ENCODE measurements at regions not wholly inside any gene's neighbourhood (a gene's known extent, or its start where the extent isn't known, plus 50 kb on each side); places are given as distances from the start of the nearest gene placed in this dataset.
A peak's percentile ranks its signal among the peaks of the same experiment; 100 is the strongest.

DNA sequence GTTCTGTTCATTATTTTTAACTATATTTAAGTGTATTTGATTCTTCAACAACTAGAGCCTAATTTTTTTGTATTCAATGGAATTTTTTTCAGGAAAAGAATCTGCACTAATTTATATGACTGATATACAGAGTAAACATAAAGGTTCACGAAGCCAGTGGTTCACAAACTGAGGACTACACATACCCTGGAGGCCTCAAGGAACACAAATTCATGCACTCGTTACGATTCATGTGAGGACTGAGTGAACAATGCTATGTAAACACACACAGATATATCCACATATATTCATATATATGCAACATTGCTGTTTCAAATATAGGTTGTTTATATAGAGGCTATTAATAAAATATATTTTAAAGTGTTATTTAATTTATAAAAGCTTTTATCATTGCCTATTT is 137.8 kb downstream of the PHLDA1 start:
- WGBS, 2 experiments (ENCODE audit: low coverage in 1 of 2, low lambda C conversion rate in 2 of 2, missing lambda C conversion rate in 2 of 2) = 94% methylated on average over 3 of the region's 3 CpGs
- Histone ChIP-seq H3K27ac (no peak overlapping the region), H3K79me2 (ENCODE audit: insufficient read depth) (no peaks in the 10 kb centered on the region), H3F3A (ENCODE audit: insufficient read depth) (peaks cover 10% of the 10 kb centered on the region), H4K20me1 (ENCODE audit: insufficient read depth) (no peaks in the 10 kb centered on the region), H3K36me3 (ENCODE audit: low read depth) (no peaks in the 10 kb centered on the region), H3K9ac (no peak overlapping the region), H3K9me3 (ENCODE audit: low read depth) (no peaks in the 10 kb centered on the region), H2AFZ (no peak overlapping the region), H3K27me3 (replicated peaks; ENCODE audit: insufficient read depth) (no peaks in the 10 kb centered on the region), H3K4me2 (ENCODE audit: unreplicated experiment) (no peak overlapping the region), H3K9me2 (ENCODE audit: insufficient read depth) (no peaks in the 10 kb centered on the region), H3K4me3 (no peak overlapping the region), H3K4me1 (ENCODE audit: insufficient read depth) (peaks cover 5% of the 10 kb centered on the region; the same call in 1 of the 2 replicates)
- DNase-seq = no peak
- TF ChIP-seq EZH2phosphoT487 (IDR thresholded peaks at IDR 0.05; ENCODE audit: insufficient read depth, low read depth) = no peak
- TF ChIP-seq EZH2 (IDR thresholded peaks at IDR 0.05; ENCODE audit: insufficient read depth, poor library complexity, severe bottlenecking) = no peak
- in situ Hi-C loops (cut with MboI) = no loop called here

DNA sequence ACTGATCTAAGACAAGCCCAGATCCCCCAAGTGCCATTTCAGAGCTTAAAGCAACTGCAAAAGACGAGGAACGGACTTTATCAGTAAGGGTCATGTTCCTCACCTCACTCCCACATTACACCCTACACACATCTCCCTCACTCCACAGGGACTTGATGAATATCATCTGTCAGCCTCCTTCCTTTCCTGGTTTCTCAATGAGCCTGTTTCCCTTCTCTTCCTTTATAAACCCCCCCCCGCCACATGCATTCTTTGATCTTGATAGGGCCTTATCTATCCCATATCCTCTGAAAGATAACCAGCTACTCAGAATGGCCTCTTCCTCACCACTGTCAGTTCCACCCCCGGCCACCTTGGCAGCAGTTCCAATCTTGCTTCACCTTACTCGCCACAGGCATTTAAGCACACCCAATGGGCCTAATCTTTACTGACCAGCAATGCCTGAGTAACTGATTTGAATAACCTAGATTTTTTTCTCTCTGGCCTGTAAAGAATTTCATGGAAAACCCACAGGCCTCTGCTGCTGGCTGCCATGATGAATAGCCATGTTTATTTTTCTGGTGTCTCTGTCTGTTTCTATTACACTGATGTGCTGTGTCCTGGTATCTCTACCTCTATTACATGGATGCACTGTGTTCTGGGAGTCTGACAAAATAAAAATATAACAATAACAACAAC is 138.7 kb downstream of the PHLDA1 start:
- Histone ChIP-seq H3K4me1 (ENCODE audit: insufficient read depth) (peaks cover 5% of the 10 kb centered on the region; the same call in 1 of the 2 replicates), H3K27ac (no peak overlapping the region), H2AFZ (no peak overlapping the region), H3K36me3 (ENCODE audit: low read depth) (no peaks in the 10 kb centered on the region), H3K4me3 (no peak overlapping the region), H3K79me2 (ENCODE audit: insufficient read depth) (no peaks in the 10 kb centered on the region), H3K9me2 (ENCODE audit: insufficient read depth) (no peaks in the 10 kb centered on the region), H3K4me2 (ENCODE audit: unreplicated experiment) (no peak overlapping the region), H3K27me3 (replicated peaks; ENCODE audit: insufficient read depth) (no peaks in the 10 kb centered on the region), H3F3A (ENCODE audit: insufficient read depth) (peaks cover 10% of the 10 kb centered on the region), H3K9me3 (ENCODE audit: low read depth) (no peaks in the 10 kb centered on the region), H4K20me1 (ENCODE audit: insufficient read depth) (no peaks in the 10 kb centered on the region), H3K9ac (no peak overlapping the region)
- 78 to 80% methylated on average over 5 of the region's 5 CpGs for WGBS, 2 experiments (ENCODE audit: low coverage in 1 of 2, low lambda C conversion rate in 2 of 2, missing lambda C conversion rate in 2 of 2)
- TF ChIP-seq EZH2 (IDR thresholded peaks at IDR 0.05; ENCODE audit: insufficient read depth, poor library complexity, severe bottlenecking) = no peak
- no peak for TF ChIP-seq EZH2phosphoT487 (IDR thresholded peaks at IDR 0.05; ENCODE audit: insufficient read depth, low read depth)
- in situ Hi-C loops (cut with MboI) = no loop called here
- peak; percentile 24 for DNase-seq

DNA sequence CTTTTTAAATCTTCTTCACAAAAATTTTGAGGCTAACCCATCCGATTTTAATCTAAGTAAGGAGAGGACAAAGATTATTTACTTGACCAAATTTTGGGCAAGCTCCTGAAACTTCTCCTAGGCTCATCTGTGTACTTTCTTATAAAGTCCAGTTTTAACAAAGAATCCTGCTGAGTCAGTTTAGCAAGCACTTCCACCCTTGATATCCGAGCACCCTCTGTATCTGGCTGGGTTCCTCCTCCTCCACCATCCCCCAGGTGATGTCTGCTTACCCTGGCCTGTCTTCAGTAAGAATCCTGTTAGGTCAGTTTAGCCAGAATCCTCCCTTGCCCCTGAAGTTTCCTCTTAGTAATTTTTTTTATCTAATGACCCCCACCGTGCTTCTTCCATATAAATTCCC is 140.5 kb downstream of the PHLDA1 start:
- no peak overlapping the region for H3K9ac ChIP-seq
- H2AFZ ChIP-seq = no peak overlapping the region
- H4K20me1 ChIP-seq (ENCODE audit: insufficient read depth) = no peaks in the 10 kb centered on the region
- no peak for DNase-seq
- H3K27me3 ChIP-seq (replicated peaks; ENCODE audit: insufficient read depth) = no peaks in the 10 kb centered on the region
- no peaks in the 10 kb centered on the region for H3K9me2 ChIP-seq (ENCODE audit: insufficient read depth)
- peaks cover 10% of the 10 kb centered on the region for H3F3A ChIP-seq (ENCODE audit: insufficient read depth)
- no peak overlapping the region for H3K27ac ChIP-seq
- TF ChIP-seq EZH2phosphoT487 (IDR thresholded peaks at IDR 0.05; ENCODE audit: insufficient read depth, low read depth) (no peak), EZH2 (IDR thresholded peaks at IDR 0.05; ENCODE audit: insufficient read depth, poor library complexity, severe bottlenecking) (no peak)
- no peaks in the 10 kb centered on the region for H3K9me3 ChIP-seq (ENCODE audit: low read depth)
- in situ Hi-C loops (cut with MboI) = no loop called here
- H3K4me2 ChIP-seq (ENCODE audit: unreplicated experiment) = no peak overlapping the region
- peaks cover 5% of the 10 kb centered on the region; the same call in 1 of the 2 replicates for H3K4me1 ChIP-seq (ENCODE audit: insufficient read depth)
- no peaks in the 10 kb centered on the region for H3K36me3 ChIP-seq (ENCODE audit: low read depth)
- no peaks in the 10 kb centered on the region for H3K79me2 ChIP-seq (ENCODE audit: insufficient read depth)
- H3K4me3 ChIP-seq = no peak overlapping the region
- 89 to 92% methylated on average over 3 of the region's 3 CpGs for WGBS, 2 experiments (ENCODE audit: low coverage in 1 of 2, low lambda C conversion rate in 2 of 2, missing lambda C conversion rate in 2 of 2)

DNA sequence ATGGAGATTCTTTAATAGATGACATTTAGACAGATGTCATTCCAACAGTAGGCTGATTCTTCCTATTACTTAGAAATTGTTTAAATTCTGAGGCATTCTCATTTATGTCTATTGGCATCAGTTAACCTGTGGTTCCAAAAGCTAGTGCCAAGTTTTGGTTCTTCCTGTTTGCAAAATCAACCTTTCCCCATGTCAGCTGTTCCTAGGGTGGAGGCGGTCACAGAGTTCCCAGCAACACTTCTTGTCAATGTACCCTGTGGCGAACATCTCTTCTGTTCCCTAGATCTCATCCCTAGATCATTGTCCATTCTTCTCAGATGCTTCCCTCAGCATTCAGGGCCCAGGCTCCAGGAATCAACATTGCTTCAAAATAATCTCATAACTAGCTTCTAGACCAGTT is 140.9 kb downstream of the PHLDA1 start:
- WGBS, 2 experiments (ENCODE audit: low coverage in 1 of 2, low lambda C conversion rate in 2 of 2, missing lambda C conversion rate in 2 of 2) = 98 to 100% methylated on average over 2 of the region's 2 CpGs
- in situ Hi-C loops (cut with MboI) = no loop called here

More for the DNA sequence above, 140.9 kb downstream of the PHLDA1 start:
- no peaks in the 10 kb centered on the region for H3K9me2 ChIP-seq (ENCODE audit: insufficient read depth)
- no peaks in the 10 kb centered on the region for H3K9me3 ChIP-seq (ENCODE audit: low read depth)
- H3K36me3 ChIP-seq (ENCODE audit: low read depth) = no peaks in the 10 kb centered on the region
- no peak overlapping the region for H3K4me2 ChIP-seq (ENCODE audit: unreplicated experiment)
- H3K4me3 ChIP-seq = no peak overlapping the region
- H2AFZ ChIP-seq = 0 out of 2 replicates have a peak overlapping the region, but pooled peaks have one; percentile 16
- no peak overlapping the region for H3K9ac ChIP-seq
- peaks cover 10% of the 10 kb centered on the region for H3F3A ChIP-seq (ENCODE audit: insufficient read depth)
- H3K27ac ChIP-seq = no peak overlapping the region
- no peaks in the 10 kb centered on the region for H3K79me2 ChIP-seq (ENCODE audit: insufficient read depth)
- no peak for TF ChIP-seq EZH2 (IDR thresholded peaks at IDR 0.05; ENCODE audit: insufficient read depth, poor library complexity, severe bottlenecking)
- no peak for TF ChIP-seq EZH2phosphoT487 (IDR thresholded peaks at IDR 0.05; ENCODE audit: insufficient read depth, low read depth)
- H4K20me1 ChIP-seq (ENCODE audit: insufficient read depth) = no peaks in the 10 kb centered on the region
- no peak for DNase-seq
- peaks cover 5% of the 10 kb centered on the region; the same call in 1 of the 2 replicates for H3K4me1 ChIP-seq (ENCODE audit: insufficient read depth)
- H3K27me3 ChIP-seq (replicated peaks; ENCODE audit: insufficient read depth) = no peaks in the 10 kb centered on the region
